Upper lobe of left lung (tissue), 6 donors: ENCODE measurements at regions not wholly inside any gene's neighbourhood (a gene's known extent, or its start where the extent isn't known, plus 50 kb on each side); places are given as distances from the start of the nearest gene placed in this dataset.

Experiments
- ATAC-seq, 2 donors: fragments of 200-7000 bp; cut with Tn5 transposase; one replicate each; pipeline ENCODE4 v1.9.1; 2022; ENCODE audit warnings: mild to moderate bottlenecking in 2 of 2, moderate library complexity in 2 of 2; ENCODE audit not compliant: low FRiP score in 2 of 2
- DNase-seq, 2 donors: peaks; one replicate each; pipeline ENCODE4 v3.0.0-alpha.2; 2019 to 2020
- H3K27ac ChIP-seq, 4 donors: fragments of 200-600 bp; sonication (generic); one replicate each; pipeline ENCODE4 v1.5.1; 2016 to 2019
- H3K27me3 ChIP-seq, 4 donors: fragments of 200-600 bp; sonication (generic); one replicate each; pipeline ENCODE4 v1.5.1; 2017 to 2019
- H3K36me3 ChIP-seq, 4 donors: fragments of 200-600 bp; sonication (generic); one replicate each; pipeline ENCODE4 v1.5.1; 2016 to 2019
- H3K4me1 ChIP-seq, 4 donors: fragments of 200-600 bp; sonication (generic); one replicate each; pipeline ENCODE4 v1.5.1; 2018 to 2019
- H3K4me3 ChIP-seq, 4 donors: fragments of 200-600 bp; sonication (generic); one replicate each; pipeline ENCODE4 v1.5.1; 2017 to 2019; ENCODE audit warnings: mild to moderate bottlenecking in 2 of 4, moderate library complexity in 1 of 4
- H3K9me3 ChIP-seq, 4 donors: fragments of 200-600 bp; sonication (generic); one replicate each; pipeline ENCODE4 v1.5.1; 2018 to 2019
- EP300 ChIP-seq, 4 donors: sonication (generic); formaldehyde crosslinking; IDR thresholded peaks; one replicate each; pipeline ENCODE4 v1.5.1; 2017; ENCODE audit warnings: antibody characterized with exemption in 4 of 4, control low read depth in 2 of 4
- POLR2A ChIP-seq, 4 donors: fragments of 450-650 bp; IDR thresholded peaks; one replicate each; pipeline ENCODE4 v1.5.1; 2016 to 2017; ENCODE audit warnings: antibody characterized with exemption in 4 of 4, mild to moderate bottlenecking in 2 of 4
- POLR2AphosphoS5 ChIP-seq, 2 donors: sonication (generic); formaldehyde crosslinking; IDR thresholded peaks; one replicate each; pipeline ENCODE4 v1.5.1; 2017; ENCODE audit warnings: antibody characterized with exemption in 2 of 2
- WGBS, 2 donors: methylation state at CpG; one replicate each; pipeline ENCODE4 v1.1.5; 2017 to 2018; 5-methylcytosine and 5-hydroxymethylcytosine counted together
- TF ChIP-seq, protein P1 (sequence below), 6 experiments: fragments of 450-650 bp in 4 of 6; fragments of 200-600 bp in 2 of 6; sonication (generic) in 2 of 6; IDR thresholded peaks; one replicate each; pipeline ENCODE4 v1.5.1; 2016 to 2019; ENCODE audit warnings: antibody characterized with exemption in 6 of 6
- donor health status: DM: no; HTN: no; CAD: no; lungs with moderate emphysema.
- donor health status: DM: no; HTN: yes; CAD: no; lungs with severe emphysema.

- no peak for DNase-seq
- ATAC-seq: no peak
- Histone ChIP-seq H3K4me3 (no peak overlapping the region), H3K9me3 (no peaks in the 10 kb centered on the region), H3K4me1 (peaks cover 0 to 10% (median 2%) of the 10 kb centered on the region in 4 donors), H3K36me3 (no peaks in the 10 kb centered on the region), H3K27me3 (no peaks in the 10 kb centered on the region), H3K27ac (no peak overlapping the region)
- WGBS, 2 donors: 72% methylated on average over 4 of the region's 4 CpGs
- TF ChIP-seq, protein P1, sequence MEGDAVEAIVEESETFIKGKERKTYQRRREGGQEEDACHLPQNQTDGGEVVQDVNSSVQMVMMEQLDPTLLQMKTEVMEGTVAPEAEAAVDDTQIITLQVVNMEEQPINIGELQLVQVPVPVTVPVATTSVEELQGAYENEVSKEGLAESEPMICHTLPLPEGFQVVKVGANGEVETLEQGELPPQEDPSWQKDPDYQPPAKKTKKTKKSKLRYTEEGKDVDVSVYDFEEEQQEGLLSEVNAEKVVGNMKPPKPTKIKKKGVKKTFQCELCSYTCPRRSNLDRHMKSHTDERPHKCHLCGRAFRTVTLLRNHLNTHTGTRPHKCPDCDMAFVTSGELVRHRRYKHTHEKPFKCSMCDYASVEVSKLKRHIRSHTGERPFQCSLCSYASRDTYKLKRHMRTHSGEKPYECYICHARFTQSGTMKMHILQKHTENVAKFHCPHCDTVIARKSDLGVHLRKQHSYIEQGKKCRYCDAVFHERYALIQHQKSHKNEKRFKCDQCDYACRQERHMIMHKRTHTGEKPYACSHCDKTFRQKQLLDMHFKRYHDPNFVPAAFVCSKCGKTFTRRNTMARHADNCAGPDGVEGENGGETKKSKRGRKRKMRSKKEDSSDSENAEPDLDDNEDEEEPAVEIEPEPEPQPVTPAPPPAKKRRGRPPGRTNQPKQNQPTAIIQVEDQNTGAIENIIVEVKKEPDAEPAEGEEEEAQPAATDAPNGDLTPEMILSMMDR (IDR thresholded peaks at IDR 0.05): no peak
- no peak for TF ChIP-seq POLR2A (IDR thresholded peaks at IDR 0.05)
- no peak for TF ChIP-seq POLR2AphosphoS5 (IDR thresholded peaks at IDR 0.05)
- no peak for TF ChIP-seq EP300 (IDR thresholded peaks at IDR 0.05)
Observed at GRCh38 chr1:60129911-60130310, 56.3 kb upstream of the C1orf87 start.

- H3K4me3 ChIP-seq: no peak overlapping the region
- 75 to 80% methylated on average over 3 of the region's 3 CpGs for WGBS, 2 donors
- H3K9me3 ChIP-seq: no peaks in the 10 kb centered on the region
- TF ChIP-seq, protein P1 (IDR thresholded peaks at IDR 0.05): peak in 1 of 6 experiments; percentile 8
- no peak for TF ChIP-seq POLR2A (IDR thresholded peaks at IDR 0.05)
- DNase-seq: no peak
- H3K36me3 ChIP-seq: no peaks in the 10 kb centered on the region
- no peak for ATAC-seq
- no peaks in the 10 kb centered on the region for H3K4me1 ChIP-seq
- H3K27me3 ChIP-seq: no peaks in the 10 kb centered on the region
- no peak overlapping the region for H3K27ac ChIP-seq
Observed at GRCh38 chr1:60126723-60127122, 53.2 kb upstream of the C1orf87 start.
